GM21737 (cell line): ENCODE measurements at regions not wholly inside any gene's neighbourhood (a gene's known extent, or its start where the extent isn't known, plus 50 kb on each side); places are given as distances from the start of the nearest gene placed in this dataset.
"Not testable (repeated sequence)": the region's sequence is repeated elsewhere in the genome, so short reads cannot be mapped to it uniquely, and the experiment has no call there.

Source experiments
- ATAC-seq: cut with Tn5 transposase; IDR thresholded peaks from one replicate; pipeline ENCODE4 v1.9.1; 2021; ENCODE audit warnings: mild to moderate bottlenecking, moderate library complexity; ENCODE audit not compliant: unreplicated experiment

DNA sequence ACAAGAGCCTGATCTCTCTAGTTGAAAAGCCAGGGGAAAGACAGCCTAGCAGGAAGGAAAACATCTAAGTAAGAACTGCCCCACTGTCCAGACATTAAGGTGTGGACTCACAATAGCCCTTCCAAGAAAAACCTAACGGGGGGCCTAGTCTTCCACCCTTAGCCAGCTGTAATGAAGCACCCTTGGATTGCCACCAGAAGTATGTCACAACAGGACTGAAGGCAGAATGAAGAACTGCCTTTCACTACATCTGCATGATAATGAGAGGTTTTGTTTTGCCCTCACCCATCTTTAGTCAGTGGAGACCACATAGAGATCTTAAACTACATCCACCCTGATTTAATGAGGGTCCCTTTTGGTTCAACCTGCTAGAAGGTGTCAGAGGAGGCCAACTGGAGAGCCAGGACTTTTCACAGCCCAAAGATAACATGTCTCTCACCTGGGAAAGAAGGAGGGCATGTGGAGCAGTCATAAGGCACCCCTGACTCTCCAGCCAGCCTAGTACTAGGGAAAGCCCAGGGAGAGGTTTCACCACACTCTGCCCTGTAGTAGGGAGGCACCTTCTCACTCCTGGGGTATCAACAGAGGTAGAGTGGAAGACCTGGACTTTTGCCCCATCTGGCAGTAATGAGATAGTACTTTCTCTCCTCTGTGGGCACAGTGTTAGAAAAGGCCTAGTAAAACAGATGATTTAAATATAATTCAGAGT, 1017.4 kb upstream of the MANEA start:
- ATAC-seq: no peak

GRCh38 chr6:94557207-94557606, 1020.1 kb upstream of the MANEA start:
- ATAC-seq: not testable (repeated sequence)

DNA sequence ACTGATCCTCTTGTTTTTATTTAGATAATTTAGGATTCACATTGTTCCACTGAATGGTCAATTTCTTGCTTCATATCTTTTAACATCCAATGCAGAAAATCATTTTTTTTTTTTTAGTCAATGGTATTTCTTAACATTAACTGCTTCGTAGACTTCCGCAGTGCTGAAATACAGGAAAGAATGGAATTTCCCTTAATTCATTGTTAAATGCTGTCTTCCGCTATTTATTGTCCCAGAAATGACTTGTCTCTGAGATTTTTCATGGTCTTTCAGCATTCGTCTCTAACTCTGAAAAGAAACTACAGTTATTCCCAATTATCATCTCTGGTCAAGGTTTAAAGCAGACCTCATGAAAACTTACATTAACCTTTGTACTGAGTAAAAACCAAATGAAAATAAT, 1029.1 kb upstream of the MANEA start:
- ATAC-seq: no peak

- ATAC-seq: no peak
These were observed 1041.5 kb upstream of the MANEA start for GRCh38 chr6:94535798-94536197.

- ATAC-seq: no peak
These were observed 1065.7 kb upstream of the MANEA start for GRCh38 chr6:94511502-94512088.

GRCh38 chr6:94510877-94511276, 1066.5 kb upstream of the MANEA start:
- no peak for ATAC-seq

- ATAC-seq: no peak
These were observed 1075.8 kb upstream of the MANEA start for GRCh38 chr6:94501516-94501915.

DNA sequence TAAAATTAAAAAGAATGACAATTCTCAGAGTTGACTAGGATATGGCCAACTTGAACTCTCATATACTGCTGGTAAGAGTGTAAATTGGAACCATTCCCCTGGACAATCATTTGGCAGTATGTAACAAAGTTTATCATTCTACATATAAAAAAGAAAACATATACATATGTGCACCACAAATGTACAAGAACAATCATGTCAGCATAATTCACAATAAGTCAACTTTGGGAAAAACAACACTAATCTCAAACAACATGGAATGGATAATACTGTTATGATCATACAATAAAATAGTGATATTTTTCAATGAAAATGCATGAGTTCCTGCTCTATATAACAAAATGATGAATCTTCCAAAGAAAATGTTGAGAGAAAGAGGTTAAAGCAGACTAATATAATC, 1078.7 kb upstream of the EPHA7 start:
- ATAC-seq: no peak

DNA sequence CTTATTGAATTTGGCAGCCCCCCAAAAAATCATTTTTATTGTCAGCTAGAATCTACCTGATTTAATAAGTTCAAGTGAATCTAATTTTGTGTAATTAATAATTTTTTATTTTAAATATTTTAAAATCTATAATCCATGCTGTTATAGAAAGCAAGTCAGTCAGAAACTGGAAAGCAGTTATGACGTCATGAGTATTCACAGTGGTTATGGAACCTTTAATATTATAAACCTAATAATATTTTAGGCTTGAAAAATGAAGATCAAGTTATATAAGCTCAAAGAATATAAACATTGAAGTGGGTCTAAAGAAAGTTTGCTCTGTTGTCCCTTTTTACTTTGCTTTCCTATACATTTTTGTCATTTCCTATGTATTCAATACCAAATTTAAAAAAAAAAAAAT, 1075.1 kb upstream of the EPHA7 start:
- no peak for ATAC-seq

DNA sequence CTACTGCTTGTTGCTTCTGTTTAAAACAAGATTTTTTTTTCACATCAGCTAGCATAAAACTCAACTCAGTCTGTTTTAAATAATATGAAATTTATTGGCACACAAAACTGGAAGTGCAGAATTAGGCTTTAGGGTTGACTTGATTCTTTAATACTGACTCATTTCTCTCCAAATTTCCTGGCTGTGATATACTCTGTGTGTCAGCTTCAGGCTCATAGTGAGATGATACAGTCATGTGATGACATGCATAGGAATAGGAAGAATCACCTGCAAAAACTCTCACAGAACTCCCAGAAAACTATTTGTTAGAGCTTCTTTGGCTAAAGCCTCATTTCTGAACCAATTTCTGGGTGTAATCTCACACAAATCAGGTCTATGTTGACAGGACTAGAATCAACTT, 1068.0 kb upstream of the EPHA7 start:
- no peak for ATAC-seq

GRCh38 chr6:94478133-94479005, 1059.0 kb upstream of the EPHA7 start:
- ATAC-seq: no peak

DNA sequence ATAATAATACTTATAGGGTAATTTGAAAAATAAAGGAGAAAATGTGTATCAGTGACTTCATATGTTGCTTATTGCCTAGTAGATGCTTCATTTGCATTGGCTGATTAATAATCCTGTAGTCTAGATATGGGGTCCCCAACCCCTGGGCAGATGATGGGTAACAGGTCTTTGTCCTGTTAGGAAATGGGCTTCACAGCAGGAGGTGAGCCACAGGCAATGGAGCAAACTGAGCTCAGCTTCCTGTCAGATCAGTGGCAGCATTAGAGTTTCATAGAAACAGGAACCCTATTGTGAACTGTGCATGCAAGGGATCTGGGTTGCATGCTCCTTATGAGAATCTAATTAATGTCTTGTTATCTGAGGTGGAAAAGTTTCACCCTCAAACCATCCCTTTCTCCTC, 1049.5 kb upstream of the EPHA7 start:
- ATAC-seq: no peak

DNA sequence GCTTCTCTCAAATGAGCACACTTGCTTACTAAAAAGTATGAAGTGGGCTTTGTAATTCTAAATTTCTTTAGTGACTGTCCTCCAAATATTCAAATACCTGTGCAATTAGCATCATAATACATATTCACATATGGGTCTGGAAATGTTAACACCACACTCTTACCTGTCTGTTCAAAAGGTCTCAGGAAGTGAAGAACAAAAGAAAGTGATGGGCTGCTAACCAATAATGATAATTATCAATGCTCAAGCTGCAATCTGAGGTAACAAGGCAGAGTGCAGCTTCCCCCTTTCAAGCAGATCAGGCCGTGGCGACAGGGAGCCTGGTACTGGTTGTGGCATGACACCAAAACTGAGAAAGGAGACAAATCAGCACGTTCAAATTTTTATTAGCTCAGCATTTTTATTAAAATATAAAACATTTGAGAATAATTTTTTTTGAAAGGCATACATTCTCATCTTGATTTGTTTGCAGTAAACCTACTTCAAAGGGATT, 1044.7 kb upstream of the EPHA7 start:
- no peak for ATAC-seq

DNA sequence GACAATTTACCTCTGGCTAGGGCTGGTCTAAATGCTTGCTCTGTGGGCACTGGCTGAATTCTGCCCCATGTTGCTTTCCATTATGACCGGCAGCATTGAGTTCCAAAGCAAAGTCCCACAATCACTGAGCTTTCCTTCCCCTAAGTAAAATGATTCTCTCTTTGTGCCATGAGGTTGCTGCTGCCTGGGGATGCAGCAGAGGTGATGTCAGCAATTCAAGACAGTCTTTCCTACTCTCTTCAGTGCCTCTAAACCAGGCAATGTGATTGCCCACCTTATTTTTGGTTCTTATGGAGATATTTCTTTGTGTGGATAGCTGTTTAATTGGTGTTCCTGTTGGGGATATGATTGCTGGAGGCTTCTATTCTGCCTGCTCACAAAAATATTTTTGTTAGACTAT, 1043.9 kb upstream of the EPHA7 start:
- no peak for ATAC-seq

DNA sequence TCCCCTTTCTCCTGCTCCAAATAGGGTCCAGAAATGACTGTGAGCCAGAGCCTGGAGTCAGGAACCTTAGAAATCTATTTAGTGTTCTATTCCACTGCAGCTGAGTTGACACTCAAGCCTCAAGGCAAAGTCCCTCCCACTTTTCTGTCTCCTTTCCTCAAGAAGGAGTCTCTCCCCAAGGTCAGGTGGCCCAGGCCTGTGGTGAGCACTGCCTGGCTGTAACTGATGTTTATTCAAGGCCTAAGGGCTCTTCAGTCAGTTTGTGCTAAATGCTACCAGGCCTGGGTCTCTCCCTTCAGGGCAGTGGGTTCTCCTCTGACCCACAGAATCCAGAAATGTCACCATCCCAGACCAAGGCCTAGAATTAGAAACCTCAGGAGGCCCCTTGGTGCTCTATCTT, 1042.9 kb upstream of the EPHA7 start:
- no peak for ATAC-seq

GRCh38 chr6:94456266-94456665, 1036.9 kb upstream of the EPHA7 start:
- no peak for ATAC-seq

- no peak for ATAC-seq
These were observed 1034.9 kb upstream of the EPHA7 start for GRCh38 chr6:94454231-94454630.

DNA sequence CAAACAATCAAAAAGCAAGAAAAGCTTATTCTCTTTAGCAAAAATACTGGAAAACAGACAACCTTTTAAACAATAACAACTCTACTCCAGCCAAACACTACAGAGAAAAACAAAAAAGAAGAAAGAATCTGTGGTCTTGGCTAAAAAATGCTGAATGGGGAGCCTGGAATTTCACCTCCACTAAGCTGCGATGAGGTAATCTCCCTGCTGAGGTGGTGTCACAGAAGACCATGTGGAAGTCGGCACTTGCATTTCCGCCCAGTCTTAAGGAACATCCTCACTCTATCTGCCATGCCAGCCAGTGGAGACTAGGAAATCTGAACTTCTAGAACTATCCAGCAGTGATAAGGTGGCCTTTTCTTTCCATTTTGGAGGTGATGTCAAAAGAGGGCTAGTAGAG, 1026.8 kb upstream of the EPHA7 start:
- ATAC-seq: no peak

- no peak for ATAC-seq
These were observed 1024.3 kb upstream of the EPHA7 start for GRCh38 chr6:94443701-94444100.

GRCh38 chr6:94424692-94425091, 1005.3 kb upstream of the EPHA7 start:
- no peak for ATAC-seq

DNA sequence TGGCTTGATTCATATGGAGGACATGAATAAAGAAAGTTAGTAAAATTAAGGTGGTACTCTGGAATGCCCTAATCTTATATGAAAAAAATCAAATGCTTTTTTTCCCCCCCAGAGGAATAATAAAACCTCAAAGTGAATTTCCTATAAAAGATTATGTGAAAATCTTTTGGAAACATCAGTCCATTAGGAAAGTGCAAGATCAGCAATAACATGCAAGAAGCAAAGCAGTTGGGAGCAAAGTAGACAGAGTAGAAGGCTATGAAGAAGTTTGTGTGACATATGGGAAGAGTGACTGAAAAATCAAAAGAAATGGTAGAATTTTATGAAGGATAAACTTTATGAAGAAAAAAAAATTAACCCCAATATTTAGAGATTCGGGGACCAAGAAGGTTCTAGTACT, 998.0 kb upstream of the EPHA7 start:
- ATAC-seq: no peak

GRCh38 chr6:94414041-94414440, 994.7 kb upstream of the EPHA7 start:
- ATAC-seq: no peak
